ENCODE measurements at regions not wholly inside any gene's neighbourhood (a gene's known extent, or its start where the extent isn't known, plus 50 kb on each side); places are given as distances from the start of the nearest gene placed in this dataset.

DNA sequence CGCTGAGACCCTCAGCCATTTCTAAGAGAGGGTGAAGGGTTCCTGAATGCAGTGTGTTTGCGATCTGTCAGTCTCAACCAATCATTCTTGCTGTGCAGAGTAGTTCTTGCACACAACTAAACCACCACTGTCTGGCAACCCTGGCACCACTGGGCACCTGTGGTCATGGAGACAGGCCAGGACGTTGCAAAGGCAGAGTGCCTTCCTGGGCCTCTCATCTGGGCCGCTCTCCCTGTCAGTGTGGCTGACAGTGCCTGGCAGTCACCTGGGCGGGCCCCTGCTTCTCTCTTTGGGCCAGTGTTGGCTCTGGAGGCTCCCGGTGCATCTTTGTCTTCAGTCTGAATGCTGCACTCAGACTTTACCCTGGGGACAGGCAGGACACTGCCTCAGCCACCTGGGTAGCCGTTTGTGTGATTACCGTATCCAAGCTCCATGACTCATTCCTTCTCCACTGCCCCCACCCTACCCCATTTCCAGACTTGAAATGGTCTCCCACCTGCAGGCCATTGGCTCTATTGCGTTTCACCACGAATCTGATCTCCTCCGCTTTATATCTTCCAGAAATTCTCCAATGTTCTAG is 104.6 kb upstream of the KLF13 start:
- TF ChIP-seq POLR2A (IDR thresholded peaks at IDR 0.05; ENCODE audit: low read length) (no peak), GATA1 (IDR thresholded peaks at IDR 0.05; ENCODE audit: low read depth, low read length) (no peak)

Measured in erythroblast (primary cell).